C4-2B (cell line): ENCODE measurements at regions not wholly inside any gene's neighbourhood (a gene's known extent, or its start where the extent isn't known, plus 50 kb on each side); places are given as distances from the start of the nearest gene placed in this dataset.

Experiments
- CTCF ChIP-seq: fragments of 450-650 bp; conservative IDR thresholded peaks from 2 replicates; pipeline ENCODE4 v1.5.1; 2017; ENCODE audit warnings: mild to moderate bottlenecking
- ZFX ChIP-seq: fragments of 450-650 bp; IDR thresholded peaks from 2 replicates; pipeline ENCODE4 v1.6.1; 2017

GRCh38 chr11:29490938-29491337 is 525.9 kb downstream of the KCNA4 start:
- TF ChIP-seq CTCF (no peak), ZFX (no peak)
